ENCODE measurements at regions not wholly inside any gene's neighbourhood (a gene's known extent, or its start where the extent isn't known, plus 50 kb on each side); places are given as distances from the start of the nearest gene placed in this dataset.

DNA sequence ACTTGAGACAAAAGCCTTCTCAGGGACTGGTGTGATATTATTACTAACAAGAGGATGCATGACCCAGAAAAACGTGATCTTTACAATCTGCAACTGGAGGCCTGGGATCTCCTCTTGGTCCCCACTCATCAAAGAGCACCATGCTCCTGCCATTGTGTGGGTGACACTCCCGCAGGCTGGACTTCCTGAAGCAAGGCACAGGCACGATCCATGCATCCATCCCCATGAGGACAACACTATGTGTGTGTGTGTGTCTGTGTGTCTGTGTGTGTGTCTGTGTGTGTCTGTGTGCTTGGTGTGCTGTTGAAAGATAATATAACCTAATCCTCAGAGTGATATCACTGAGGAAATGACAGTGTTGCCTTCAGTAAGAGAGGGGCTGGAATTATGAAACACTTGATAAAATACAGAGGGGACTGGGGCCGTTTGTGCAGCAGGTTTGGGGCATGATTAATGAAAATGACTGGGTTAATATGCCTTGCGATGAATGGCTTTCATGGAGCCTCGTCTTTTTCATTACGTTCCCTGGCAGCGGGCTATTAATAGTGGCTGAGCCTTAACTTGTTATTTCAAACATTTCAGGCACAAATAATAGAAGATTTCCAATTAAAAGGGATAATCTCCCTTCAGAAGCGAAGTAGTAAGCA lies 180.8 kb upstream of the TCERG1L start (continued):
- TF ChIP-seq ZNF333 (CRISPR knock-in tag; IDR thresholded peaks at IDR 0.05; ENCODE audit: borderline replicate concordance): no peak
- no peak for TF ChIP-seq BRCA1 (CRISPR knock-in tag; IDR thresholded peaks at IDR 0.05)
- no peak for TF ChIP-seq RFX5 (IDR thresholded peaks at IDR 0.05; ENCODE audit: low read depth, low read length)
- no peak for TF ChIP-seq NFATC3 (CRISPR knock-in tag; IDR thresholded peaks at IDR 0.05)
- no peak for TF ChIP-seq GATAD1 (CRISPR knock-in tag; IDR thresholded peaks at IDR 0.05)
- TF ChIP-seq NFRKB (IDR thresholded peaks at IDR 0.05): no peak
- TF ChIP-seq ZNF839 (CRISPR knock-in tag; IDR thresholded peaks at IDR 0.05; ENCODE audit: borderline replicate concordance): no peak
- no peak for TF ChIP-seq ZSCAN12 (CRISPR knock-in tag; IDR thresholded peaks at IDR 0.05)
- no peak for TF ChIP-seq EED (CRISPR knock-in tag; IDR thresholded peaks at IDR 0.05)
- TF ChIP-seq ZZZ3 (CRISPR knock-in tag; IDR thresholded peaks at IDR 0.05; ENCODE audit: borderline replicate concordance): no peak
- TF ChIP-seq, protein P1, sequence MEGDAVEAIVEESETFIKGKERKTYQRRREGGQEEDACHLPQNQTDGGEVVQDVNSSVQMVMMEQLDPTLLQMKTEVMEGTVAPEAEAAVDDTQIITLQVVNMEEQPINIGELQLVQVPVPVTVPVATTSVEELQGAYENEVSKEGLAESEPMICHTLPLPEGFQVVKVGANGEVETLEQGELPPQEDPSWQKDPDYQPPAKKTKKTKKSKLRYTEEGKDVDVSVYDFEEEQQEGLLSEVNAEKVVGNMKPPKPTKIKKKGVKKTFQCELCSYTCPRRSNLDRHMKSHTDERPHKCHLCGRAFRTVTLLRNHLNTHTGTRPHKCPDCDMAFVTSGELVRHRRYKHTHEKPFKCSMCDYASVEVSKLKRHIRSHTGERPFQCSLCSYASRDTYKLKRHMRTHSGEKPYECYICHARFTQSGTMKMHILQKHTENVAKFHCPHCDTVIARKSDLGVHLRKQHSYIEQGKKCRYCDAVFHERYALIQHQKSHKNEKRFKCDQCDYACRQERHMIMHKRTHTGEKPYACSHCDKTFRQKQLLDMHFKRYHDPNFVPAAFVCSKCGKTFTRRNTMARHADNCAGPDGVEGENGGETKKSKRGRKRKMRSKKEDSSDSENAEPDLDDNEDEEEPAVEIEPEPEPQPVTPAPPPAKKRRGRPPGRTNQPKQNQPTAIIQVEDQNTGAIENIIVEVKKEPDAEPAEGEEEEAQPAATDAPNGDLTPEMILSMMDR (CRISPR knock-in tag; IDR thresholded peaks at IDR 0.05): no peak

DNA sequence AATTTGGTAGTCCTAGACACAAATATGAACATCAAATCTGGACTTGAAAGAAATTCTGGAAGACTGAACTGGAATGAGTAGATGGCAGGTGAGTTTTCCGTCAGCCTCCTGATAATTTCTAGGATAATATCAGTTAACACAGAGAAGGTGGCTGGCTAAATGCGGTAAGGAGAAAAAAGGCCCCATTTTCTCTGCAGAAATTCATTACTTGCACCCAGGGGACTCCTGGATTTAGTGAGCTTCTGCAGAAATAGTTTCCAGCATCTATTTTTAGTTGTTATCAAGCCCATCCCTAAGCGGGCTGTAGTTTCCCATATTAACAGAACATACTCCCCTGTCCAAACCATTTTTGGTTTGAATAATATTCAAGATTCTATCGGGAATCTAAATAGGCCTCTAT lies 181.9 kb upstream of the TCERG1L start:
- intact Hi-C loops (cut with micrococcal nuclease; ENCODE audit: unreplicated experiment): no loop called here
- no peaks in the 10 kb centered on the region for H4K20me1 ChIP-seq (ENCODE audit: insufficient read depth, low read length)
- BruUV-seq (replicated peaks): no TSS peak
- no peak overlapping the region for H3K9ac ChIP-seq (ENCODE audit: insufficient read depth, low read depth, low read length)
- FAIRE-seq (no peak), DNase-seq (ENCODE audit: low spot score) (no peak), ATAC-seq (no peak)
- POLR2A ChIA-PET: no interaction called here
- no peak overlapping the region for H3K4me2 ChIP-seq (ENCODE audit: low read depth, low read length)
- CTCF ChIA-PET (ENCODE audit: low intra/inter-chr PET ratio, low total read pairs): no interaction called here
- WGBS (ENCODE audit: low lambda C conversion rate): 28% methylated on average over 4 of the region's 4 CpGs
- H3K4me1 ChIP-seq (ENCODE audit: insufficient read depth, low read length): no peaks in the 10 kb centered on the region
- H3K27me3 ChIP-seq (ENCODE audit: control insufficient read depth in 1 of 2, insufficient read depth in 2 of 2, low read length in 2 of 2): peaks cover 0 to 6% of the 10 kb centered on the region in 2 experiments; a peak in 1 of 5 replicates
- no peaks in the 10 kb centered on the region for H3K36me3 ChIP-seq (replicated peaks in 1 of 2; ENCODE audit: control insufficient read depth in 1 of 2, insufficient read depth in 2 of 2, low read length in 2 of 2)
- in situ Hi-C loops (cut with HindIII; ENCODE audit: extremely low pct_ligation_motif_present, low pct_unique_long_range_greater_than_20kb): no loop called here
- no peaks in the 10 kb centered on the region for H3K79me2 ChIP-seq (ENCODE audit: insufficient read depth, low read length)
- no peak overlapping the region for H3K4me3 ChIP-seq (replicated peaks in 1 of 3; ENCODE audit: insufficient read depth in 1 of 3, low read depth in 2 of 3, low read length in 3 of 3)
- H2AFZ ChIP-seq (ENCODE audit: low read length): no peak overlapping the region
- H3K9me3 ChIP-seq (ENCODE audit: low read length): no peaks in the 10 kb centered on the region
- H3K27ac ChIP-seq (ENCODE audit: extremely low read length, insufficient read depth, low read length): no peak overlapping the region
- TF ChIP-seq, protein P2, sequence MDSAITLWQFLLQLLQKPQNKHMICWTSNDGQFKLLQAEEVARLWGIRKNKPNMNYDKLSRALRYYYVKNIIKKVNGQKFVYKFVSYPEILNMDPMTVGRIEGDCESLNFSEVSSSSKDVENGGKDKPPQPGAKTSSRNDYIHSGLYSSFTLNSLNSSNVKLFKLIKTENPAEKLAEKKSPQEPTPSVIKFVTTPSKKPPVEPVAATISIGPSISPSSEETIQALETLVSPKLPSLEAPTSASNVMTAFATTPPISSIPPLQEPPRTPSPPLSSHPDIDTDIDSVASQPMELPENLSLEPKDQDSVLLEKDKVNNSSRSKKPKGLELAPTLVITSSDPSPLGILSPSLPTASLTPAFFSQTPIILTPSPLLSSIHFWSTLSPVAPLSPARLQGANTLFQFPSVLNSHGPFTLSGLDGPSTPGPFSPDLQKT (CRISPR knock-in tag; IDR thresholded peaks at IDR 0.05; ENCODE audit: borderline replicate concordance): no peak
- TF ChIP-seq, protein P3, sequence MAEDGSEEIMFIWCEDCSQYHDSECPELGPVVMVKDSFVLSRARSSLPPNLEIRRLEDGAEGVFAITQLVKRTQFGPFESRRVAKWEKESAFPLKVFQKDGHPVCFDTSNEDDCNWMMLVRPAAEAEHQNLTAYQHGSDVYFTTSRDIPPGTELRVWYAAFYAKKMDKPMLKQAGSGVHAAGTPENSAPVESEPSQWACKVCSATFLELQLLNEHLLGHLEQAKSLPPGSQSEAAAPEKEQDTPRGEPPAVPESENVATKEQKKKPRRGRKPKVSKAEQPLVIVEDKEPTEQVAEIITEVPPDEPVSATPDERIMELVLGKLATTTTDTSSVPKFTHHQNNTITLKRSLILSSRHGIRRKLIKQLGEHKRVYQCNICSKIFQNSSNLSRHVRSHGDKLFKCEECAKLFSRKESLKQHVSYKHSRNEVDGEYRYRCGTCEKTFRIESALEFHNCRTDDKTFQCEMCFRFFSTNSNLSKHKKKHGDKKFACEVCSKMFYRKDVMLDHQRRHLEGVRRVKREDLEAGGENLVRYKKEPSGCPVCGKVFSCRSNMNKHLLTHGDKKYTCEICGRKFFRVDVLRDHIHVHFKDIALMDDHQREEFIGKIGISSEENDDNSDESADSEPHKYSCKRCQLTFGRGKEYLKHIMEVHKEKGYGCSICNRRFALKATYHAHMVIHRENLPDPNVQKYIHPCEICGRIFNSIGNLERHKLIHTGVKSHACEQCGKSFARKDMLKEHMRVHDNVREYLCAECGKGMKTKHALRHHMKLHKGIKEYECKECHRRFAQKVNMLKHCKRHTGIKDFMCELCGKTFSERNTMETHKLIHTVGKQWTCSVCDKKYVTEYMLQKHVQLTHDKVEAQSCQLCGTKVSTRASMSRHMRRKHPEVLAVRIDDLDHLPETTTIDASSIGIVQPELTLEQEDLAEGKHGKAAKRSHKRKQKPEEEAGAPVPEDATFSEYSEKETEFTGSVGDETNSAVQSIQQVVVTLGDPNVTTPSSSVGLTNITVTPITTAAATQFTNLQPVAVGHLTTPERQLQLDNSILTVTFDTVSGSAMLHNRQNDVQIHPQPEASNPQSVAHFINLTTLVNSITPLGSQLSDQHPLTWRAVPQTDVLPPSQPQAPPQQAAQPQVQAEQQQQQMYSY (CRISPR knock-in tag; IDR thresholded peaks at IDR 0.05): no peak
- no peak for TF ChIP-seq NFIC (IDR thresholded peaks at IDR 0.05; ENCODE audit: low read length)
- TF ChIP-seq, protein P4, sequence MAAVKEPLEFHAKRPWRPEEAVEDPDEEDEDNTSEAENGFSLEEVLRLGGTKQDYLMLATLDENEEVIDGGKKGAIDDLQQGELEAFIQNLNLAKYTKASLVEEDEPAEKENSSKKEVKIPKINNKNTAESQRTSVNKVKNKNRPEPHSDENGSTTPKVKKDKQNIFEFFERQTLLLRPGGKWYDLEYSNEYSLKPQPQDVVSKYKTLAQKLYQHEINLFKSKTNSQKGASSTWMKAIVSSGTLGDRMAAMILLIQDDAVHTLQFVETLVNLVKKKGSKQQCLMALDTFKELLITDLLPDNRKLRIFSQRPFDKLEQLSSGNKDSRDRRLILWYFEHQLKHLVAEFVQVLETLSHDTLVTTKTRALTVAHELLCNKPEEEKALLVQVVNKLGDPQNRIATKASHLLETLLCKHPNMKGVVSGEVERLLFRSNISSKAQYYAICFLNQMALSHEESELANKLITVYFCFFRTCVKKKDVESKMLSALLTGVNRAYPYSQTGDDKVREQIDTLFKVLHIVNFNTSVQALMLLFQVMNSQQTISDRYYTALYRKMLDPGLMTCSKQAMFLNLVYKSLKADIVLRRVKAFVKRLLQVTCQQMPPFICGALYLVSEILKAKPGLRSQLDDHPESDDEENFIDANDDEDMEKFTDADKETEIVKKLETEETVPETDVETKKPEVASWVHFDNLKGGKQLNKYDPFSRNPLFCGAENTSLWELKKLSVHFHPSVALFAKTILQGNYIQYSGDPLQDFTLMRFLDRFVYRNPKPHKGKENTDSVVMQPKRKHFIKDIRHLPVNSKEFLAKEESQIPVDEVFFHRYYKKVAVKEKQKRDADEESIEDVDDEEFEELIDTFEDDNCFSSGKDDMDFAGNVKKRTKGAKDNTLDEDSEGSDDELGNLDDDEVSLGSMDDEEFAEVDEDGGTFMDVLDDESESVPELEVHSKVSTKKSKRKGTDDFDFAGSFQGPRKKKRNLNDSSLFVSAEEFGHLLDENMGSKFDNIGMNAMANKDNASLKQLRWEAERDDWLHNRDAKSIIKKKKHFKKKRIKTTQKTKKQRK (IDR thresholded peaks at IDR 0.05; ENCODE audit: low read length): no peak
